ENCODE measurements at regions not wholly inside any gene's neighbourhood (a gene's known extent, or its start where the extent isn't known, plus 50 kb on each side); places are given as distances from the start of the nearest gene placed in this dataset.

DNA sequence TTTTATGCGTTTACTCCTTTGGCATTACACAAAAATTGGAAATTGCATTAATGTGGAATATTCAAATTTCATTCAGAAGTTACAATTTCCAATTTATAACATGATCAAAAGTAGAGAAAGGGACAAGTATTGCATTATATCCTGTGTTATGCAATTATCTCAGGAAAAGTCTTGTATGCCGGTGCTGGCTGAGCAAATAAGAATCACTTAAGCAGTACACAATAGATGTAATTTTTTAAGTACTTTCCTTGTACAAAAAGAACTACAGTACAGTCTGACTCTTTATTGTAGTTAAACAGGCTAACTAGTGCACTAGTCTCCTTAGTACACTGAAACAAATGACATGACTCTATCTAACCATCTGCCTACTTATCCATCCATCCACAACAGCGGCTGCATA lies 493.2 kb upstream of the KCNMB2 start:
- Histone ChIP-seq H3K27me3 (no peaks in the 10 kb centered on the region), H3K4me3 (no peak overlapping the region), H3K9me3 (no peaks in the 10 kb centered on the region), H3K36me3 (no peaks in the 10 kb centered on the region), H3K27ac (no peak overlapping the region), H3K4me1 (no peaks in the 10 kb centered on the region)
- intact Hi-C loops (cut with DNase I) = no loop called here
- TF ChIP-seq, protein P1, sequence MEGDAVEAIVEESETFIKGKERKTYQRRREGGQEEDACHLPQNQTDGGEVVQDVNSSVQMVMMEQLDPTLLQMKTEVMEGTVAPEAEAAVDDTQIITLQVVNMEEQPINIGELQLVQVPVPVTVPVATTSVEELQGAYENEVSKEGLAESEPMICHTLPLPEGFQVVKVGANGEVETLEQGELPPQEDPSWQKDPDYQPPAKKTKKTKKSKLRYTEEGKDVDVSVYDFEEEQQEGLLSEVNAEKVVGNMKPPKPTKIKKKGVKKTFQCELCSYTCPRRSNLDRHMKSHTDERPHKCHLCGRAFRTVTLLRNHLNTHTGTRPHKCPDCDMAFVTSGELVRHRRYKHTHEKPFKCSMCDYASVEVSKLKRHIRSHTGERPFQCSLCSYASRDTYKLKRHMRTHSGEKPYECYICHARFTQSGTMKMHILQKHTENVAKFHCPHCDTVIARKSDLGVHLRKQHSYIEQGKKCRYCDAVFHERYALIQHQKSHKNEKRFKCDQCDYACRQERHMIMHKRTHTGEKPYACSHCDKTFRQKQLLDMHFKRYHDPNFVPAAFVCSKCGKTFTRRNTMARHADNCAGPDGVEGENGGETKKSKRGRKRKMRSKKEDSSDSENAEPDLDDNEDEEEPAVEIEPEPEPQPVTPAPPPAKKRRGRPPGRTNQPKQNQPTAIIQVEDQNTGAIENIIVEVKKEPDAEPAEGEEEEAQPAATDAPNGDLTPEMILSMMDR (IDR thresholded peaks at IDR 0.05) = no peak
- TF ChIP-seq POLR2A (IDR thresholded peaks at IDR 0.05) = no peak
- DNase-seq = no peak
- WGBS, 2 donors = 77 to 78% methylated on average over 3 of the region's 3 CpGs

- Histone ChIP-seq H3K4me1 (no peaks in the 10 kb centered on the region), H3K27ac (no peak overlapping the region), H3K4me3 (no peak overlapping the region), H3K36me3 (no peaks in the 10 kb centered on the region), H3K27me3 (no peaks in the 10 kb centered on the region), H3K9me3 (no peaks in the 10 kb centered on the region)
- 90 to 100% methylated on average over 2 of the region's 2 CpGs for WGBS, 2 donors
- TF ChIP-seq, protein P1 (IDR thresholded peaks at IDR 0.05) = no peak
- no peak for TF ChIP-seq POLR2A (IDR thresholded peaks at IDR 0.05)
- intact Hi-C loops (cut with DNase I) = no loop called here
- DNase-seq = no peak
Measured at GRCh38 chr3:178044320-178044719, 491.9 kb upstream of the KCNMB2 start.

DNA sequence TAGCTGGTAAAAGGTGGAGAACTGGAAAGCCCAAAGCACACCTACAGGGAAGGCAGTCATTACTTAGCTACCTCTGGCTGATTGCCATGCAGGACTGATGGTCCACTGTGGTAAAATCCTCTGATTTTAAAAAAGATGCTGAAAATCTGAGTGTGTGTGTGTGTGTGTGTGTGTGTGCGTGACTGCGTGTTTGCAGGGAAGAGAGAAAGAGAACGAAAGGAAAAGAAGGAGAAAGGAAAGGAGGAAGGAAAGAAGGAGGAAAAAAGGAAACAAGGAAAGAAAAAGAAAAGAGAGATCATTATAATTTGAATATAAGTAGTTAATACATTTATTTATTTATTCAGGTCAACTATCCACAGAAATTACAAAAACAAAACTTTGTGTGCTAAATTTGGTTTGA lies 488.7 kb upstream of the KCNMB2 start:
- no peaks in the 10 kb centered on the region for H3K4me1 ChIP-seq
- no peaks in the 10 kb centered on the region for H3K9me3 ChIP-seq
- intact Hi-C loops (cut with DNase I) = no loop called here
- TF ChIP-seq POLR2A (IDR thresholded peaks at IDR 0.05) = no peak
- TF ChIP-seq, protein P1 (IDR thresholded peaks at IDR 0.05) = no peak
- H3K27ac ChIP-seq = no peak overlapping the region
- 88 to 92% methylated on average over 3 of the region's 3 CpGs for WGBS, 2 donors
- no peak overlapping the region for H3K4me3 ChIP-seq
- no peaks in the 10 kb centered on the region for H3K27me3 ChIP-seq
- DNase-seq = no peak
- H3K36me3 ChIP-seq = no peaks in the 10 kb centered on the region

GRCh38 chr3:178048768-178049167 lies 487.5 kb upstream of the KCNMB2 start:
- Histone ChIP-seq H3K4me3 (no peak overlapping the region), H3K9me3 (no peaks in the 10 kb centered on the region), H3K36me3 (no peaks in the 10 kb centered on the region), H3K27ac (no peak overlapping the region), H3K27me3 (no peaks in the 10 kb centered on the region), H3K4me1 (no peaks in the 10 kb centered on the region)
- WGBS, 2 donors = 73 to 95% methylated on average over 3 of the region's 3 CpGs
- intact Hi-C loops (cut with DNase I) = no loop called here
- TF ChIP-seq, protein P1 (IDR thresholded peaks at IDR 0.05) = no peak
- no peak for TF ChIP-seq POLR2A (IDR thresholded peaks at IDR 0.05)
- DNase-seq = no peak

- no peak overlapping the region for H3K4me3 ChIP-seq
- H3K9me3 ChIP-seq = no peaks in the 10 kb centered on the region
- no peaks in the 10 kb centered on the region for H3K36me3 ChIP-seq
- no peaks in the 10 kb centered on the region for H3K27me3 ChIP-seq
- H3K4me1 ChIP-seq = peaks cover 0 to 9% (median 3%) of the 10 kb centered on the region in 3 donors
- intact Hi-C loops (cut with DNase I) = no loop called here
- H3K27ac ChIP-seq = no peak overlapping the region
- 64 to 70% methylated on average over 3 of the region's 3 CpGs for WGBS, 2 donors
- TF ChIP-seq, protein P1 (IDR thresholded peaks at IDR 0.05) = no peak
- TF ChIP-seq POLR2A (IDR thresholded peaks at IDR 0.05) = no peak
- no peak for DNase-seq
Measured at GRCh38 chr3:178054471-178054870, 481.8 kb upstream of the KCNMB2 start.
